Keratinocyte (primary cell): ENCODE measurements at regions not wholly inside any gene's neighbourhood (a gene's known extent, or its start where the extent isn't known, plus 50 kb on each side); places are given as distances from the start of the nearest gene placed in this dataset.

Source experiments
- CTCF ChIP-seq, 3 experiments: IDR thresholded peaks in 1 of 3; conservative IDR thresholded peaks in 1 of 3; optimal IDR thresholded peaks in 1 of 3; 2 replicates in 2 of 3; 3 replicates in 1 of 3; pipeline versions ENCODE3 to v1.5.1; 2011; ENCODE audit warnings: low read length in 3 of 3, mild to moderate bottlenecking in 3 of 3, moderate library complexity in 2 of 3, control low read depth in 1 of 3, inconsistent platforms in 1 of 3; ENCODE audit not compliant: insufficient read depth in 2 of 3; ENCODE audit errors: extremely low read depth in 1 of 3
- EZH2 ChIP-seq: IDR thresholded peaks from one replicate; pipeline ENCODE4 v1.6.1; 2012; ENCODE audit warnings: inconsistent platforms, mild to moderate bottlenecking, low read length, moderate library complexity

- TF ChIP-seq EZH2 (no peak), CTCF (optimal IDR thresholded peaks at IDR 0.05 in 1 of 3, IDR thresholded peaks at IDR 0.05 in 1 of 3, conservative IDR thresholded peaks at IDR 0.05 in 1 of 3; ENCODE audit: extremely low read depth in 1 of 3, insufficient read depth in 2 of 3, low read length in 3 of 3) (no peak)
Observed at GRCh38 chr1:101484689-101485338, 248.0 kb downstream of the S1PR1 start.
